ENCODE measurements at regions not wholly inside any gene's neighbourhood (a gene's known extent, or its start where the extent isn't known, plus 50 kb on each side); places are given as distances from the start of the nearest gene placed in this dataset.

DNA sequence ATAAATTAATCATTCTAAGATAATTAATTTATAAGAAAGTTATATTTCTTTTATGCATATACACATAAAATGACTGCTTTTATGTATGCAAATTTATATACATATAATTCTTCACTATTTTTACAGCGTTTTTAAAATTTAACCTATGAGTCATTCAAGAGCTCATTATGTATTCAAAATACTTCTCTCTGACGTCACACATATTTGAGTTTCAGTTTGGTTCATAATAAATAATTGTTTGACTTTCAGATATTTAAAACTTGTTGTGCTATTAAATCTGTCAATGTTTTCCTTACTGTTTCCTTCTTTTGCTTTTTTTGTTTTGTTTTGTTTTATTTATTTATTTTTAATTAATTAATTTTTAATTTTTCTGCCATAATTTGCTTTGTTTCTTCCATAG lies 467.5 kb upstream of the ADGRB3 start:
- TF ChIP-seq, protein P1, sequence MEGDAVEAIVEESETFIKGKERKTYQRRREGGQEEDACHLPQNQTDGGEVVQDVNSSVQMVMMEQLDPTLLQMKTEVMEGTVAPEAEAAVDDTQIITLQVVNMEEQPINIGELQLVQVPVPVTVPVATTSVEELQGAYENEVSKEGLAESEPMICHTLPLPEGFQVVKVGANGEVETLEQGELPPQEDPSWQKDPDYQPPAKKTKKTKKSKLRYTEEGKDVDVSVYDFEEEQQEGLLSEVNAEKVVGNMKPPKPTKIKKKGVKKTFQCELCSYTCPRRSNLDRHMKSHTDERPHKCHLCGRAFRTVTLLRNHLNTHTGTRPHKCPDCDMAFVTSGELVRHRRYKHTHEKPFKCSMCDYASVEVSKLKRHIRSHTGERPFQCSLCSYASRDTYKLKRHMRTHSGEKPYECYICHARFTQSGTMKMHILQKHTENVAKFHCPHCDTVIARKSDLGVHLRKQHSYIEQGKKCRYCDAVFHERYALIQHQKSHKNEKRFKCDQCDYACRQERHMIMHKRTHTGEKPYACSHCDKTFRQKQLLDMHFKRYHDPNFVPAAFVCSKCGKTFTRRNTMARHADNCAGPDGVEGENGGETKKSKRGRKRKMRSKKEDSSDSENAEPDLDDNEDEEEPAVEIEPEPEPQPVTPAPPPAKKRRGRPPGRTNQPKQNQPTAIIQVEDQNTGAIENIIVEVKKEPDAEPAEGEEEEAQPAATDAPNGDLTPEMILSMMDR (IDR thresholded peaks at IDR 0.05): no peak

DNA sequence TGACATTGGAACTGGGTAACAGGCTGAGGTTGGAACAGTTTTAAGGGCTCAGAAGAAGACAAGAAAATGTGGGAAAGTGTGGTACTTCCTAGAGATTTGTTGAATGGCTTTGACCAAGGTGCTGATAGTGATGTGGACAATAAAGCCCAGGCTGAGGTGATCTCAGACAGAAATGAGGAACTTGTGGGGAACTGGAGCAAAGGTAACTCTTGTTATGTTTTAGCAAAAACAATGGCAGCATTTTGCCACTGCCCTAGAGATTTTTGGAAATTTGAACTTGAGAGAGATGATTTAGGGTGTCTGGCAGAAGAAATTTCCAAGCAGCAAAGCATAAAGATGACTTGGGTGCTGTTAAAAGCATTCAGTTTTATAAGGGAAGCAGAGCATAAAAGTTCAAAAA lies 474.7 kb upstream of the ADGRB3 start:
- TF ChIP-seq, protein P1 (IDR thresholded peaks at IDR 0.05): no peak

DNA sequence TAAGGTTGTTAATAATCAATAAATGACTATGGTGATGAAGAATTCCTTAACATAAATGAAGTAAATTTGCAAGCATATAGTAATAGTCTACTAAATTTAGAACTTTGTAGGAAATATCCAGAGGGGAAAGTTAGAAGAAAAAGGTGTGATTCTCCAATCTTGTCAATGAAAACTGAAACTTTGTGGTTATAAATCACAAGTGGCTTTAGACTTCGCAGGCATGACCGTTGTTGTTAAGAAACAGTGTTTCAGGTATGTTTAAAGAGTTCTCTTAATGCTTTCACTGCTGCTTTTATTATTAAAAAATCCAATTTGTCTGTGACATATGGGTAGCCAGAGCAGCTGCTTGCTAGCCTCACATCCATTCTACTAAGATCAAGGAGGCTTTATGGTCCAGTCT lies 475.6 kb upstream of the ADGRB3 start:
- TF ChIP-seq, protein P1 (IDR thresholded peaks at IDR 0.05): no peak

DNA sequence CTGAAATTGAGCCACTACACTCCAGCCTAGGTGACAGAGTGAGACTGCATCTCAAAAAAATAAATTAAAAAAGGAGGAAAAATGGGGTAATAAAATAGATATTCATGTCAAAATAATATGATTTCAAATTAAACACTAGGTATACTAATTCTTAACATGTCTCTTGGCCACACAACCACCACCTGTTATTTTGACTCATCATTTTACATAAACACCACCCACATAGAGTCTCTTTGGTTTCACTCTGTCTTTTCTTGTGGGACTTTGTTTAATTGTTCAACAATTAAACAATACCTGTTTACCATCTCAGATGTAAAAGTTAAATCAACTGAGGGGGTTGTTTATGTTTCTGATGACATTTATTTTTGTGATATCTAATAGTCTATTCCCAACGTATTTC lies 476.8 kb upstream of the ADGRB3 start:
- TF ChIP-seq, protein P1 (IDR thresholded peaks at IDR 0.05): no peak

DNA sequence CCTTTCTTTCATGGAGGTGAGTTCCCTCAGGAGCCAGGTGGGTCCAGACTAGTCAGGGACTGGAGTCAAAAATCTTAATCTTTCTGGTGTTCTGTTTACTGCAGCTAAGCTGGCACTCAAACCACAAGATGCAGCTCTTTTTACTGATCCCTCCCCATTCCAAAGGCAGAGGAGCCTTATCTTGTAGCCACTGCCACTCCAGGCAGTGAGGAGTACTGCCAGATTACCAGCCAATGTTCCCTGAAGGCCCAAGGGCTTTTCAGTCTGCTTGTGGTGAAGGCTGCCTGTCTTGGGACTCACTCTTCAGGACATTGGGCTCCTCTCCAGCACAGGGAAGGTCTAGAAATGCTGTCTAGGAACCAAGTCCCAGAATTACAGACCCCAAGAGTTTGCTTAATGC lies 490.4 kb upstream of the ADGRB3 start:
- TF ChIP-seq, protein P1 (IDR thresholded peaks at IDR 0.05): no peak

DNA sequence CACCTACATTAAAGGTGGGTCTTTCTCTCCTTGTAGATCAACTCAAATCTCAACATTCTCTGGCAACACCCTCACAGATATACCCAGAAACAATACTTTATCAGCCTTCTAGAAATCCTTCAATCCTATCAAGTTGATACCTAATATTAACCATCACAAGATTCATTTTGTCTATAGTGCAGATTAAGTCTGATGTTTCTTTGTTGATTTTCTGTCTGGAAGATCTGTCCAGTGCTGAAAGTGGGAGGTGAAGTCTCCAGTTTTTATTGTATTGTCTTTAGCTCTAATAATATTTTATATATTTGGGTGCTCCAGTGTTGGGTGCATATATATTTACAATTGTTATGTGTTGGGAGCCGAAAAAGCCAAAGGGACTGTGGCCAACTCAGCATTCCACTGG lies 493.9 kb upstream of the ADGRB3 start:
- TF ChIP-seq, protein P1 (IDR thresholded peaks at IDR 0.05): no peak

DNA sequence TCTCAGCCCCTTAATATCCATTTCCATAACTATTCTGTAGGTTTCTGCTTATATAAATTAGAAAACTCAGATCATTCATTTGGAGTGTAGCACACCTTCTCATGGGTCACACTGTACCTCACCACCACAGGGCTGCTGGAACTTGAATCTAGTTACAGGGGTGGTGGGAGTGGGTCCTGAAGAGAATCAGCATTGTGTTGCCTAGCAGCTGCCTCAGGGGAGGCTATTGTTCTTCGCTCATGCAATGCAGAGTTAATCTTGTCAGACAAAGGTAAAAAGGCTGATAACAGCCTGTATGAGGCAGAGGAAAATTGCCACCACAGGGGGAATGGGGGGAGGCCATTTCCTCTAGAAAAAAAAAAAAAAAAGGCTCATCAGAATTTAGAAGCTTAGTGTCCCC lies 496.0 kb upstream of the ADGRB3 start:
- TF ChIP-seq, protein P1 (IDR thresholded peaks at IDR 0.05): no peak

DNA sequence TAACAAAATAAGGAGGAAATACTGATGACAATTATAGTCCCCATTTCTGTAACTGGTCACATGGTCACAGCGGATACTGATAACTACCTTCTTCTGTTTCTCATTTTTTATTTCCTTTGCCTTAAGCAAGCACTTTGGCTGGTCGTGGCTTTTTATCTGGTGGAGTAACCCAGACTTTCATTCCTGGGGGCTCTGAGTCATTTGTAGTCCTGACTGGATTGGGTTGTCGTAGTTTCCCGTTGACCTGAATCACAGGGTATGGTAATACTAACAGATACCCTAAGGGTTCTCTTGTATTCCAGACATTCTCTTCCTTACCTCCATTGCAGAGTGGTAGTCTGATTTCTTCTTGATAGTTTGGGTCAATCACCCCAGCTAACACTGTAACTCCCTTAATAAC lies 500.3 kb upstream of the ADGRB3 start:
- TF ChIP-seq, protein P1 (IDR thresholded peaks at IDR 0.05): no peak

Measured in LNCAP (cell line).